GM18511 (cell line): ENCODE measurements at regions not wholly inside any gene's neighbourhood (a gene's known extent, or its start where the extent isn't known, plus 50 kb on each side); places are given as distances from the start of the nearest gene placed in this dataset.
A peak's percentile ranks its signal among the peaks of the same experiment; 100 is the strongest.

Source experiments
- ATAC-seq: cut with Tn5 transposase; IDR thresholded peaks from one replicate; pipeline ENCODE4 v1.9.1; 2021; ENCODE audit warnings: mild to moderate bottlenecking, moderate library complexity; ENCODE audit not compliant: unreplicated experiment

DNA sequence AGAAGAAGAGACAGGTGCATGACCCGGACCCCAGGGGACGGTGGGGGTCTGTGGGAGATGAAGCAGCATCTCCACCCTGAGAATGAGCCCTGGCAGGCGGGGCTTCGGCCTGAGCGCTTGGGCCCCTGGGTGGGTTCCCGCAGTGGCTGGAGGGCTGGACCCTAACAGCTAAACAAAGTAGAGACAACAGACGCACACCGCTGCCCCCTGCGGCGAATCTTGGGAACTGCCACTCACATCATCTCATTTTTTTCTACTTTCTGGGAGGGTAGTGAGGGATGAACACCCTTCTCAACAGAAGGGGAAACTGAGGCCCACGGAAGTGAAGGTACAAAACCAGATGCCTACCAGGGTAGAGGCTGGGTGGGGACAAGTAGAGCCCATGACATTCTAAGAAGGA lies 104.7 kb downstream of the RFLNA start:
- no peak for ATAC-seq

DNA sequence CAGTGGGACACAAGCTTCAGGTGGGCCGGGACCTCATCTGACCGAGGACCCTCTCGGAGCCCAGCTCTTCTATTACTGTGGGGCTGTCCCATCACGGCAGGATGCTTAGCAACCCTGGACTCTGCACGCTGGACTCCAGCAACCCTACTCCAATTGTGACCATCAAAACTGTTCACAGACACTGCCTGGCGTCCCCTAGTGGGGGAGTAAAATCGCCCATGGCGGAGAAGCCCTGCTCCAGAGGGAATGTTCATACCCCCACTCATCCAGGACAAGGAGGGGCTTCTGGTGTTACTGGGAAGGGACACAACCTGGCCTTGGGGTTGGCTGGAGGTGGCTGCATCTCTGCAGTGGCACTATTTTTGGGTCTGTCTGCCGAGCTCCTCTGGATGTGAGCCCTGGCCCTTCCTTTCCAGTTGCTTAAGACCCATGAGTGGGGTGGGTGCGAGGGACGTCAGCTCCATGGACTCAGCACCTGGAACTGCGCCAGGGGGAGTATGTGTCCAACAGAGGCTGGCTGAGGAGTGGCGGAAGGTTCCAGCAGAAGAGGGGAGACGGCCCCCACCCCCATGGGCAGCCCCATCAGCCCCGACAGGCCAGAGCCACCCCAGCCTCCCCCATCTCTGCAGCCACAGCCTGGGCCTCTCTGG lies 103.8 kb downstream of the RFLNA start:
- no peak for ATAC-seq

DNA sequence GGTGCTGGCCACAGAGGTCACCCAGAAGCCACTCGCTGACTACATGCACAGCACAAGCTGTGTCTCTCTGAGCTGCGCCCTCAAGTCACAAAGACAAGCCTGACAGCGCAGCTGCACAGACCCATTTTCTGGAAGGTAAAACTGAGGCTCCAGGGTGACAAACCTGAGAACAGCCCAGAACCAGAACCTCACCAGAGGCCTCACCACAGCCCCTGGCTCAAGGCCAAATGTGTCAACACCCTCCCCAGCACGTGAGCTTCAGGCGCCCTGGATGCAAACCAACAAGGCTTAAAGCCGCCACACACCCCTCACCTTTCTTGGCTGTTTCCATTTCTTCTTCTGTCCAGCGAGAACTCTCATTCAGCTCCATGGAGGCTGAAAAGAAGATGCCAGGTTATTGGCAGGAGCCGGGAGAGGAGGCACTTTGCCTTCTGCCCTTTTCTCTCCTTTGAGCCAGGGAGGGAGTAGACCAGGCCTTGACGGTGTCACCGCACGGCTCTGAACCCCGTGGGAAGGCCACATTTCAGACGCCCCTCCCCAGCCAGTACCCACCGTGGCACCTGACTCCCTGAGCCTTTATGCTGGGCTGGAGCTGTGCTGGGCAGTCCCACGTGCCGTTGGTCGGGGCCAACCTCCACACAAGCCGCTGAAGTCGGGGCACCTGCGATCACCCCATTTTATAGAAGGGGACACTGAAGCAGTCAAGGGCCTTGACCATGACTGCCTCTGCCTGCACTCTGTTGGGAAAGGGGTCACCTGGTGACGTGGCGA lies 103.1 kb downstream of the RFLNA start:
- ATAC-seq = no peak

DNA sequence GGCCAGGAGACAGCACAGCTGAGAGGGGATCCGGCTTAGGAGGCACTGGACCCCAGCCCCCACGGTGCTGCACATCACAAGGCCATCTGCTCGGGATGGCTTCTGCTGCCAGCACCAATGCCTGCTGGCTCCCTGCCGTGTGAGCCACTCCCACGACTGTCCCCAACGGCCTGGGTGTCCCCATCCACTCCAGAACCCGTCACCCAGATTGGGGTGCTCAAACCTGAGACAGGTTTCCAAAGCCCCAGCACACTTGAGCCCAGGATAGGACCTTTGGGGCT lies 102.4 kb downstream of the RFLNA start:
- ATAC-seq = no peak

DNA sequence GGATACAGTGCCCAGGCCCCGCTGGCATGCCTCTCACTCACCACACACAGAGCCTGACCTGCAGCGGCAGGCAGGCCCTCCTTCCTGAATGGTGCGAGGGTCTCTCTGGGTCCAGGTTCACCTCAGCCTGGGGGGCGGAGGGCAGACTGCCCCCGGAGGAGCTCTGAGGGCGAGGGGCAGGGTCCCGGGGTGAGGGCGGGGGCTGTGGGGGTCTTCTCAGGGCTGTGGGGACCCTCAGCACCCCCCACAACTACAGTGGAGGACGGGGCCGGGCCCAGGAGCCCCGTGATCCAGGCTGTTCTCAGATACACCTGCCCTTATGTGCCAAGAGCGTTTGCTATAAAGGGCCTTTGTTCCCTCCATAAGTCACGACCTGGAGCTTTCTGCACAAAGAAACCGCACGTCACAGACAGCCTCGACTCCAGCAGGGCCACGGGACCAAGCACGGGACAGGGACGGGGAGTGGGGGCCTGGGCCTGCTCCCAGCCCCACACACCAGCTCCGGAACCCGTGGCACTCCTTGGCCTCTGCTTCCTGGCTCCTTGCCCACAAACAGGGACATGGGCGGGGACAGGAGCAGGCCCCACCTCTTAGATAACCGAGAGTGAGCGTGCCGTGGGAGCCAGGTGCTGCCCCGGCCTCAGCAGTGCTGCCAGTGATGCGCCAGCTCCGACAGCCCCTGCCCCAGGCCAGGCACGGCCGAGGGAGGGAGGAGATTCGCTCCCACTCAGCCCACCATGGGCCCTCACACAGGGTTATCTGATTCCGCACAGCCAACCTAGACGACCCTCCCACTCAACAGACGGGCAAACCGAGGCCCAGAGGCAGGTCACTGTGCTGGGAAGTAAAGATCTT lies 101.9 kb downstream of the RFLNA start:
- no peak for ATAC-seq

DNA sequence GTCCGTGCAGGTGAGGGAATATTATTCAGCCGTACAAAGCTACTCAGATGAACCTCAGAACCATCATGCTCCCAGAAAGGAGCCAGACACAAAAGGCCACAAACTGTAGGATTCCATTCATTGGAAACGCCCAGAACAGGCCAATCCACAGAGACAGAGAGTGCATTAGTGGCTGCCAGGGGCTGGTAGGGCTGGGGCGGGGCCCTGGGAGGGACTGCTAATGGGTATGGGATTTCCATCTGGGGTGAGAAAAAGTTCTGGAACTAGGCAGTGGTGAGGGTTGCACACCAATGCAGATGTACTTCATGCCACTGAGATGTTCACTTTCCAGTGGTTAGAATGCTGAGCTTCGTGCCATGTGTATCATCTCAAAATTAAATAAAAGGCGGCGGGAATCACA lies 101.1 kb downstream of the RFLNA start:
- ATAC-seq = no peak

DNA sequence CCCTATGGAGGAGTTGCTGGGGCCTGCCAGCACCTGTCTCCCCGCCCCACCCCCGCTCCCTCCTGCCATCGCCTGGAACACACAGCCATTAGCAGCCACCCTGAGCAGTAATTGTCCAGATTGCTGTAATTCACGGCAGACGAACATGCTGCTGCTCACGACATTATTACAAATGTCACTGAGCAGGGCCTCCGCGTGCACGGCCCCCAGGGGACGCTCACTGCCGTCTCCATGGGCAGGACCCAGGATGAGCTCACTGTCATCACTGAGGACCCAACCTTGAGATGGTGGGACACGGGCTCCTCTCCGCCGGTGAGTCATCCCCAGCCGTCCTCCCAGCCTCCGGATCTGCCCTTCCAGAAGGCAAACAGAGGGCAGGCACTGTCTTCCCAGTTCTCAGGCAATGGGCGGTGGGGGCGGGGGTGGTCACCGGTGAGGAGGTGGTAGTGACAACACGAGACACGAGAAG lies 100.4 kb downstream of the RFLNA start:
- no peak for ATAC-seq

DNA sequence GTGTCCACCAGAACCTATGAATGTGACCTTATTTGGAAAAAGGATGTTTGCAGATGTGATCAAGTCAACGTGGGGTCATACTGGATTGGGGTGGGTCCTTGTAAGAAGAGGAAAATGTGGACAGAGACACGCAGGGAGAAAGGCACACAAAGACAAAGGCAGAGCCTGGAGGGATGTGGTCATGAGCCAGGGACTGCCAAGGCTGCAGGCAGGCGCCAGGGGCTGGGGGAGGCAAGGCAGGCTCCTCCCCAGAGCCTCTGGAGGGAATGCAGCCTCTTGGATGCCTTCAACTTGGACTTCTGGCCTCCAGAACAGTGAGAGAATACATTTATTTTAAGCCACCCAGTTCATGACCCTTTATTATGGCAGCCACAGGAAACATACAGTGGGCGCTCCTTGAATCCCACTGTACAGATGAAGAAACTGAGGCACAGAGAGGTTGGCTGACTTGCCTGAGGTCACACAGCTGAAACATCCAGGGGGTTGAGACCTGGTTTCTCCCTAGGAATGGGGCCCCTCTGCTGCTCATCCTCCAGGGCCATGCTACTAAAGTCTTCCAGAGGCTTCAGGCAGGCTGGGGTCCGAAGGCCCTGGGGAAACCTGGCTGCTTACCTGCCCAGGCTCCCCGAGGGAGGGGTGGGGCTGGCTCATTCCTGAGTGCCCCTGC lies 99.7 kb downstream of the RFLNA start:
- ATAC-seq = no peak

DNA sequence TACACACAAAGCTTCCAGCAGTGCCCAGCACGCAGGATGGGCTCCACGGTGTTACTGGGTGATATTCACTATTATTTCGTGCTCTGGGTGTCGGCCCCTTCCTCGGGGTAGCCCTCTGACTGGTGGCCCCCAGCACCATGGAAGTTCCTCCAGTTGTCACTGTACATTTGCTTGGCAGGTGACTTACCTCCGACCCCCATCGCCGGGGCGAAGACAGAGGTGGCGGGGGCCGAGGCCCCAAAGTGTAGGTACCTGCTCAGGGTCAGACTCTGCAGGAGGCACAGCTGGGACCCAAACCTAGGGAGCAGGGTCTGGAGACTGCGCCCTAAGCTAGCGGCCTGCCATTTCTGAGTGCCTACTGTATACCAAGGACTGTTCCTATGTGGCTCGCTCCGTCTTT lies 98.9 kb downstream of the RFLNA start:
- no peak for ATAC-seq

DNA sequence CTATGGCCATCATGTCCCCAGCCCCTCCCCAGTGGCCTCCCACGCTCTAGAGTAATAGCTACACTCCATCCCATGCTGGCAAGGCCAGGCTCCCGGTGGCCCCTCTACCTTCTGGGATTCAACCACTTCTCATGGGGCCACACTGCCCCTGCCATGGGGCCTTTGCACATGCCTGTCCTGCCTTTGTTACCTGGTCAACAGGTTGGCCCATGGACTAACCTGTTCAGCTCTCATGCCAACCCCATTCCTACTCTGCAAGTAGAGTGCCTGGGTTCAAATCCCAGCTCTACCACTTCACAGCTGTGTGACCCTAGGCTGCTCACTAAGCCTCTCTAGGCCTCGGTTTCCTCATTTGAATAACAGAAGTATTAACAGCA lies 98.5 kb downstream of the RFLNA start:
- ATAC-seq = no peak

DNA sequence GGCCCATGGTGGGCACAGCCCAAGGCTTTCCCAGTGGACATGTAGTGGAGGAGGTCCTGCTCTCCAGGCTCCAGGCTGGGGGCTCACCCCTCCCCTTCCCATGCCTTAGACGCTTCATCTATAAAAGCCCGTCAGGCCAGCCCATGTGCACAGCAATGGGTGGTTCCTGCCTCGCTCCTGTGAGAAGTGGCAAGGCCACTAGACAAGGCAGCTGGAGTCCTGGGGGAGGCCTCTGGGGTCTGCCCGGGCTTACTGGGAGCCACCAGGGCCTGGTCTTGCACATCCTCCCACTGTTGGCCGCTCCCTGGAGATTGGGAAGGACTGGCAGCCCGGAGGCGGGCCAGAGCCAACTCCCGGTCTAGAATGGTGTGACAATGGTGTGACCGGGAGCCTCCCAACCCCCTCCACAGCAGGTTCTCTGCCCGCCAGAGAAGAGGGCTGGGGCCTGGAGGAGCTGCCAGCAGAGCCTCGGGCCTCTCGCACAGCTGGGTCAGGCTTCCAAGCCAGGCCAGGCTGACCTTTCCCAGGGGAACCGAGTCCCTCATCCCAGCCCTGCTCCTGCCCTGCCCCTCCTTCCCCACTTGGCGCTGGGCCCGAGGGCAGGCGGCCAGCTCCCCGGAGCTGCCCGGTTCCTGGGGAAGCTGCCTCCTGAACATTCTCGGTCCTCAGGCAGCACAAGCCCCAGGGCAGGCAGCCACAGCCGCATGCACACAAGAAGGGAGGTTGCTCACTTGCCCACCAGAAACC lies 97.9 kb downstream of the RFLNA start:
- ATAC-seq = no peak

DNA sequence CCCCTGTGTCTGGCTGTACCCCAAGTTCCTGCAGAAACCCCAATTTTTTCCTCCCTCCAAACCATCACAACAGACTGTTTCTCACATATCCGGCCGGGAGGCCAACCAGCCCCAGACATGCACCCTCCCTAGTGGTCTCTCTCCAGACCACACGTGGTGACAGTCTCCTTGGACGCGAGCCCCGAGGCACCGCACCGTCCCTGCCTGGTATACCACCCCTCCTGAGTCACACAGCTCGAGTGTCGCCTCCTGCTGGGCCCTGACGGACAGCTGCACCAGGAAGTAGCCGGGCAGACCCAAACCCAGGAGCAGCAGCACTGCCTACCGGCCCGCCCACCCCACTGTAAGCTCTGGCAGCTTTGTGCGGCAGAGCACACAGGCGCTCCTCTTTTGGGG lies 97.4 kb downstream of the RFLNA start:
- ATAC-seq = no peak

DNA sequence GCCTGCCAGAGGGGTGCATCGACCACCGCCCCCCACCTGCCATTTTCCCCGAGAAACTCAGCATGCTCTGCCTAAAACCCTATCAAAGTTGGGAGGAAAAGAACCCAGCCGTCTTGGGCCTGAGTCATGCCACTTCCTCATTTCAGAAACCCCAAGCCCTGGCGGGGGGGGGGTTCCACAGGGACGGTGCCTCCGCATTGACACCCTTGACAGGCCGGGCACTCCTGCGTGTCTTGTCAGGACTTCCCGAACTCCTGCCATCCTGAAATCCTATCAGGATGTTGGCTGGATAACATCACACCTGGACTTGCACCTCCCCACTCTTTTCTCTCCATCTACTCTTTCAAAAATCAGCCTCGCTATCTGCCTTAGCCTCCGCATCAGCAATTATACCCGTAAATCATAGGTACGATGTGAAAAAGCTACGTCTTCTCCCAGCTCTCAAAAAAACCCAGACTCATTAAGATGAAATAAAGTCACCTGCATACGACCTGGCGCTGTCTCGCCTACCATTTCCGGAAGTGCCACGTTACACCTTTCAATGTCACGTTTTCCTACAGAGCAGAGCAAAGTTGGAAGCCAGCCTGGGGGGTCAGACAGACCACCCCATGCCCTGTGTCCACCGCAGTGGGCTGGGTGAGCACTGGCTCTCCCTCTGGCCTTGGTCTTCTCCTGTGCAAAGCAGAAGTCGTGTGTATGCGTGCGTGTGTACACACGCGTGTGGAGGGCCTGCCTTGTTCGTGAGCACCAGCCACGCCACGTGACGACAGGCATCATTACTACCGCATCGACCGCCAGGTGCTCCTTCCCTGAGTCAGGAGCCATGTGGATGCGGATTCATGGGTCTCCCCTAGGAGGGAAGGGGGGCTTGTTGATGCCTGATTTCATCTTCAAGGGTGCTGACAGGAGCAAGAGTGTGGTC lies 96.7 kb downstream of the RFLNA start:
- peak; percentile 66 for ATAC-seq

DNA sequence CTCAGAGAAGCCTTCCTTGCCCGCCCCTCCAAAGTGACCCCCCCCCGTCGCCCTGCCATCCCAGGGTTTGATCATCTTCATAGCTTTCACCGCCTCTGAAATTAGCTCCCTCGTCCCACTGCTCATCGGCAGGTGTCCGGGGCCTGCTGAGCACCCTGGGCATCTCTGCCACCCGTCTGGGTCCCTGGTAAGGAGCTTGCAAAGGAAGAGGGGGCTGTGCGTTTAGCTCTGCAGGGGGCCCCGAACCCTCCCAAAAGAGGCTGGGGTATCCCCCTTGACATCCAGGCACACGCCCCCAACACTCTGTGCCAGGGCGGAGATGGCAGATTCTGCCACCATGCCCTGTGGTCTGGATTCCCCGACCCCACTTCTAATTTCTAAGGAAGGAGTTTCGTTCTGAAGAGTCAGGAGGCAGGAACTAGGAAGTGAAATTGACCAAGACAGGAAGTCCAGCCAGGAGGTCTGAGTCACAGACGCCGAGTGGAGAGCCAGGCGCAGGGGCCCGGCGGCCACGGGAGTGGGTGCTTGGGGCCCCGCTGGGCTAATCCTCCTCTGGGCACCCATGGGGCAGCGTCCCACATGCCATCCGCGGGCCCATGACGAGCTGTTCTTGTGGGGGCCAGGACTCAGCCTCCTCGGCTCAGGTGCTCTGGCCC lies 95.7 kb downstream of the RFLNA start:
- peak; percentile 47 for ATAC-seq

DNA sequence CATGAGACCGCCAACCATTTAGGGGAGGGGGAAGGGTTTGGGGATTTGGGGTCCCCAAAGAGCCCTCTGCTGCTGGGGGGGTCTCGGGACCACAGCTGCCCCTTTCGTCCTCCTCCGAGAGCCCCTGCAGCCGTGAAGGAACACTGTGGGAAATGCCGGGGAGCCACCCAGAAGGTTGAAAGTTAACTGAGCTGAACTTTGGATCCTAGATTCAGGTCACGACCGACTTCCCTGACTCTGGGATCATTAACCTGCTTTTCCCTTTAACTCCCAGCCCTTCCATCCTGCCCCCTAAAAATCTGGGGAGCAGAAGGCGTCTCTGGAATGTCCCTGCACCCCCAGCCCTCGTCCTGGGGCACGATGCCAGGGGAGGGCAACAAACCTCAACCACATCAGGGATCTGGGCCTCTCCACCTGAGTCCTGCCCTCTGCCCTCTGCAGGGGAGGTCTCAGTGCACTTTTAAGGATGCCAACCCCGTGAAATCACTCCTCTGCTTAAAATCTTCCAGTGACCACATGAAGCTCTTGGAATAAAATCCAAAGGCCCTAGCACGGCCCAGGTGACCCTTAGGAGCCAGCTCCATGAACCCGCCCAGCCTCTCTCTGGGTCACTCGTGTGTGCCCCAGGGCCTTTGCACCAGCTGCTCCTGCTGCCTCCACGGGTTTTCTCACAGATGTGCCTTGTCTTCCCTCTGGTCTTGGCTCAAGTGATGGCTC lies 95.0 kb downstream of the RFLNA start:
- no peak for ATAC-seq

DNA sequence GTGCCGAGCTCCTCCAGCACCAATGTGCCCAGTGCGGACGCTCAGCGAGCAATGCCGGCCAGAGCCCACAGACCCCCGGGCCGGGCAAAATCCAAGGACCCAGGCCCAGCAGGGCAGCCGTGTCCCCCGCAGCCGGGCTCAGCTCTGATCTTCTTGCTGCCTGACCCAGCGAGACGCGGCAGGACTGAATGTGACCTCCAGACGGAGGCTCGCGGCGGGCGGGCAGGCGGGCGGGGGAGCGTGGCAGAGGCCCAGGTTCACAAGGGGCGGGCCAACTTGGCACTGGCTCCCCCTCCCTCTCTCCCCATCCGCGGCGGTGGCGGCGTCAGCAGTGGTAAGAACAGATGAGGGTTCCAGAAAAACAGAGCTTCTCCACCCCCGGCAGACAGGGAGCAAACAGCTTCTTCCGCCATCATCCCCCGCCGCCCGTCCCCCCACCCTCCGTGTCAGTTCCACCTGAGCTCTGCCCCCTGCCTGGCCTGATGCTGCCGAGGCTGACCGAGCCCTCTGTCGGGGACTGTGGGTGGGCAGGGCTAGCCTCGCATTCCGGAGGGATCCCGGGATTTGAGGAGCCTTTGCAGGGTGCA lies 94.3 kb downstream of the RFLNA start:
- peak; percentile 34 for ATAC-seq

DNA sequence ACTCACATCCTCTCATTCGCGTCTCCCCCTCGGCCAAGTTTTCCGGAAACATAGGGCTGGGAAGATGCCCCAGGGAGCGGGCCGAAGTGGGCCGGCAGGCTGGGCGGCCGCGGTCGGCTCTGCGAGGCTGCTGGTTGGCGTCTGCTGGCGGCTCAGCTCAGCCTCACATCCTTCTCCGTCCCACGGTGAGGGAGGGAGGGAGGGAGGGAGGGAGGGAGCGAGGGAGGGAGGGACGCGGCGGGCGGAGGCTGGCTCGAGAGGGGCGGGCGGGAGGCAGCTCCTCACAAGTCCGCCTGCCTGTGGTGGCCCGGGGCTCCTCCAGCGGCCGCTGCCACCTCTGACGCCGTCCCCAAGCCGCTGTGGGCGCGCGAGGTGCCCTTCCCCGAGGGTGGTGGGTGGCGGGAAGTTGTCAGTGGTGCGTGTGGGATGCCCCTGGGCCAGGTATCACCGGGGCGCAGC lies 93.8 kb downstream of the RFLNA start:
- ATAC-seq = peak; percentile 10

DNA sequence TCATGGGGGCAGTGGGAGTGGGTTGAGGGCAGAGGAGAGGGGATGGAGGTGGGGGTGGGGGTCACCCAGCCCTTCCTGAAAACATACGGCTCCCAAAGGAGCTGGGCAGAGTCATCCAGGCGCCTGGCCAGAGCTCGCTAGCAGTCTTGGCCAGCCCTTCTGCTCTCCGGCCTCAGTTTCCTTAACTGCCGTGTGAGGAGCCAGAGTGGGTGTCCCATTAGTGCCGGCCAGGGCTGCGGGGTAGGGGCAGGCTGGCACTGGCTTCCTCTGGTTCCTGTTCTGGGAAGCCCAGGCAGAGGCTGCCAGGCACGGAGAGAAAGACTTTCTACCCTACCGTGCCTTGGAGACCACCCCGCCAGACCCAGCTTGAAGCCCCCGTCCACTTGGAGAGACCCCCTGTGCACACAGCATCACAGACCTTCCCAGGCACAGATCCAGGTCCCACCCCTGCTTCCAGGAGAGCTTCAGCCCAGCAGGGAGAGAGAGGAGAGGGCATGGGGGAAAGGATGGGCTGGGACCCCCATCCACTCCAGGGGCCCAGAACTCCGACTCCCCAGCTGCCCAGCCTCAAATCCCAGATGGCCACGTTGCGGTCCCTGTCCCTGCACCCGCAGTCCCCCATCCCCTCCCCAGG lies 93.3 kb downstream of the RFLNA start:
- ATAC-seq = no peak
